ENCODE measurements at regions not wholly inside any gene's neighbourhood (a gene's known extent, or its start where the extent isn't known, plus 50 kb on each side); places are given as distances from the start of the nearest gene placed in this dataset.

DNA sequence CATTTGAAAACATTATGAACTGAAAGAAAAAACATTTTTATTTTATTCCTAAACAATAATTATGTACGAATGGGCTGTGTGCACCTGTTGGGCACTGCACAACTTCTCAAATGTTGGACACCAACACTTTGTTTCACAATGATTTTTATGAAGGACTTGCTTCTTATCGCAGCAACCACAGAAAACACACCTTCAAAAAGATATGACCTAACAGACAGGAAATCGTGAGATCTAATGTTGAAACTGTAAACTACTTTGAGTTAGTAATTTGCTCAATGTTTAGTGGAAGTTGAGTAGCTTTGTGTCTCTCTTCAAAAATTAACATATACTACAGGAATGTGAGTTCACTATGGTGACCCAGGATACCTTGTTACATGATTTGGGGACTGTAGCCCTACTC lies 98.6 kb downstream of the NXPE2 start:
- Histone ChIP-seq H3F3A (ENCODE audit: insufficient read depth) (no peaks in the 10 kb centered on the region), H3K9ac (ENCODE audit: low read length) (no peak overlapping the region), H3K36me3 (ENCODE audit: low read length) (no peaks in the 10 kb centered on the region), H3K27ac (ENCODE audit: low read depth, low read length) (no peak overlapping the region), H3K4me2 (ENCODE audit: low read depth, low read length, poor library complexity, severe bottlenecking) (no peak overlapping the region), H3K4me3 (ENCODE audit: insufficient read depth, low read length, poor library complexity, severe bottlenecking) (no peak overlapping the region), H3K9me3 (ENCODE audit: insufficient read depth, low read length) (no peaks in the 10 kb centered on the region), H4K20me1 (ENCODE audit: low read depth, low read length) (no peaks in the 10 kb centered on the region), H2AFZ (ENCODE audit: low read depth, low read length, severe bottlenecking) (no peak overlapping the region), H3K27me3 (ENCODE audit: low read length) (no peaks in the 10 kb centered on the region), H3K9me2 (replicated peaks; ENCODE audit: insufficient read depth, low read length) (no peaks in the 10 kb centered on the region), H3K79me2 (ENCODE audit: insufficient read depth, low read length) (no peaks in the 10 kb centered on the region)
- TF ChIP-seq, protein P1, sequence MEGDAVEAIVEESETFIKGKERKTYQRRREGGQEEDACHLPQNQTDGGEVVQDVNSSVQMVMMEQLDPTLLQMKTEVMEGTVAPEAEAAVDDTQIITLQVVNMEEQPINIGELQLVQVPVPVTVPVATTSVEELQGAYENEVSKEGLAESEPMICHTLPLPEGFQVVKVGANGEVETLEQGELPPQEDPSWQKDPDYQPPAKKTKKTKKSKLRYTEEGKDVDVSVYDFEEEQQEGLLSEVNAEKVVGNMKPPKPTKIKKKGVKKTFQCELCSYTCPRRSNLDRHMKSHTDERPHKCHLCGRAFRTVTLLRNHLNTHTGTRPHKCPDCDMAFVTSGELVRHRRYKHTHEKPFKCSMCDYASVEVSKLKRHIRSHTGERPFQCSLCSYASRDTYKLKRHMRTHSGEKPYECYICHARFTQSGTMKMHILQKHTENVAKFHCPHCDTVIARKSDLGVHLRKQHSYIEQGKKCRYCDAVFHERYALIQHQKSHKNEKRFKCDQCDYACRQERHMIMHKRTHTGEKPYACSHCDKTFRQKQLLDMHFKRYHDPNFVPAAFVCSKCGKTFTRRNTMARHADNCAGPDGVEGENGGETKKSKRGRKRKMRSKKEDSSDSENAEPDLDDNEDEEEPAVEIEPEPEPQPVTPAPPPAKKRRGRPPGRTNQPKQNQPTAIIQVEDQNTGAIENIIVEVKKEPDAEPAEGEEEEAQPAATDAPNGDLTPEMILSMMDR (IDR thresholded peaks at IDR 0.05; ENCODE audit: insufficient read depth, low read length, poor library complexity, severe bottlenecking), result no peak
- TF ChIP-seq EZH2phosphoT487 (conservative IDR thresholded peaks at IDR 0.05; ENCODE audit: low read length), result no peak

DNA sequence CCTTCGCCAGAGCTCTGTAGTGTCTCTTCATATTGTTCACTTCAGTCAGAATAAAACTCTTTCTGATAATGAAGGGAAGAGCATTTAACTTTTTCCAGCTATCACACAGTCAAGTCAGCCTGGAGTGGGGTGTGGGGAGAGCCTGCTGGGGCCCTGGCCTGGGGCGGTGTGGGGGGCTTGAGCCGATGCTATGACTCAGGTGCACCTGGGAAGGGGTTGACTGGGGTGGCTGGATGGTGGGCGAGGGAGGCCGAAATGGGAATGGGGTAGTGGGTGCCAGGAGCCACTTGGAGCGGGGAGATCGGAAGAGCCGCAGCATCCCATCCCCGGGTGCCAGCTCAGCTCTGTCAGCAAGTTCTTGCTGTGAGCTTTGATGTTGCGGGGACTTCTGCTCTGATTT lies 100.9 kb downstream of the NXPE2 start:
- H3K36me3 ChIP-seq (ENCODE audit: low read length), result no peaks in the 10 kb centered on the region
- H3K27me3 ChIP-seq (ENCODE audit: low read length), result no peaks in the 10 kb centered on the region
- H2AFZ ChIP-seq (ENCODE audit: low read depth, low read length, severe bottlenecking), result no peak overlapping the region
- no peak overlapping the region for H3K4me3 ChIP-seq (ENCODE audit: insufficient read depth, low read length, poor library complexity, severe bottlenecking)
- no peaks in the 10 kb centered on the region for H3K9me3 ChIP-seq (ENCODE audit: insufficient read depth, low read length)
- H3K27ac ChIP-seq (ENCODE audit: low read depth, low read length), result no peak overlapping the region
- no peak overlapping the region for H3K9ac ChIP-seq (ENCODE audit: low read length)
- H3F3A ChIP-seq (ENCODE audit: insufficient read depth), result no peaks in the 10 kb centered on the region
- TF ChIP-seq, protein P1 (IDR thresholded peaks at IDR 0.05; ENCODE audit: insufficient read depth, low read length, poor library complexity, severe bottlenecking), result no peak
- no peak for TF ChIP-seq EZH2phosphoT487 (conservative IDR thresholded peaks at IDR 0.05; ENCODE audit: low read length)
- H3K9me2 ChIP-seq (replicated peaks; ENCODE audit: insufficient read depth, low read length), result no peaks in the 10 kb centered on the region
- H4K20me1 ChIP-seq (ENCODE audit: low read depth, low read length), result no peaks in the 10 kb centered on the region
- no peak overlapping the region for H3K4me2 ChIP-seq (ENCODE audit: low read depth, low read length, poor library complexity, severe bottlenecking)
- H3K79me2 ChIP-seq (ENCODE audit: insufficient read depth, low read length), result no peaks in the 10 kb centered on the region

DNA sequence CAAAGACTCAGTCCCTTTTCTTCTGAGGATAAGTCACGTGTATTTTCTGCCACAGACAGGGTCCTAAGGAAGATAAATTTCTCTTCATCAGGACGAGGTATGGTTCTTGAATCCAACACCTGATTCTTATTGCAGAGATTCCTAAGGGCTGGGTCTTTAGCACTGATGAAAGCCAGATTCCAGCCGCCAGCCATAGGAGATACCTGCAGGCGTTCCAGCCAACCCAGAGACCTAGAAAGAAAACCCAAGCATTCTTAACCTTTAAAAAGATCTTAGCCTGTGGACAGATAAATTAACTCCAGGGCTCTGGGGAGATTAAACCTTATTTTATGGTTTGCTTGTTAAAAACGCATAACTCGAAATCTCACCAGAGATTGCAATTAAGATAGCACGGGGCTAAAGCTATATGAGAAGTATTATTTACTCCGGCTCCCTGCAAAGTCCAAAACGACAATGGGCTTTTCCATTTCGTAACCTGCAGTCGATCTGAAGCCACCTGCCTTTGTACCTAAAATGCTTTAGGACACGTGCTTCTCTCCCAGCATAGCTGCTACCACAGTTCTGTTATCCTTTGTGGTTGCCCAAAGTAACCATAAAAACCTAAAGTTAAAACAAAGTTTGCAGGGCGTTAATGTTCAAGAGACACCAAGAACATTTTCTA lies 104.5 kb downstream of the NXPE2 start:
- Histone ChIP-seq H4K20me1 (ENCODE audit: low read depth, low read length) (no peaks in the 10 kb centered on the region), H3K9me2 (replicated peaks; ENCODE audit: insufficient read depth, low read length) (no peaks in the 10 kb centered on the region), H3K9me3 (ENCODE audit: insufficient read depth, low read length) (no peaks in the 10 kb centered on the region), H3K36me3 (ENCODE audit: low read length) (no peaks in the 10 kb centered on the region), H3K4me3 (ENCODE audit: insufficient read depth, low read length, poor library complexity, severe bottlenecking) (no peak overlapping the region), H3K27me3 (ENCODE audit: low read length) (no peaks in the 10 kb centered on the region), H3K27ac (ENCODE audit: low read depth, low read length) (no peak overlapping the region), H3K9ac (ENCODE audit: low read length) (no peak overlapping the region), H3K4me2 (ENCODE audit: low read depth, low read length, poor library complexity, severe bottlenecking) (no peak overlapping the region), H3F3A (ENCODE audit: insufficient read depth) (no peaks in the 10 kb centered on the region), H2AFZ (ENCODE audit: low read depth, low read length, severe bottlenecking) (no peak overlapping the region), H3K79me2 (ENCODE audit: insufficient read depth, low read length) (no peaks in the 10 kb centered on the region)
- TF ChIP-seq, protein P1 (IDR thresholded peaks at IDR 0.05; ENCODE audit: insufficient read depth, low read length, poor library complexity, severe bottlenecking), result no peak
- TF ChIP-seq EZH2phosphoT487 (conservative IDR thresholded peaks at IDR 0.05; ENCODE audit: low read length), result no peak

Data from SU-DHL-6 (cell line).